ENCODE measurements at regions not wholly inside any gene's neighbourhood (a gene's known extent, or its start where the extent isn't known, plus 50 kb on each side); places are given as distances from the start of the nearest gene placed in this dataset.

- TF ChIP-seq CTCF (IDR thresholded peaks at IDR 0.05), result no peak
- no peak for TF ChIP-seq POLR2AphosphoS5 (IDR thresholded peaks at IDR 0.05; ENCODE audit: low read depth, low read length)
Measured at GRCh38 chr4:8689741-8690140, 97.2 kb downstream of the CPZ start.
